ENCODE measurements at regions not wholly inside any gene's neighbourhood (a gene's known extent, or its start where the extent isn't known, plus 50 kb on each side); places are given as distances from the start of the nearest gene placed in this dataset.

DNA sequence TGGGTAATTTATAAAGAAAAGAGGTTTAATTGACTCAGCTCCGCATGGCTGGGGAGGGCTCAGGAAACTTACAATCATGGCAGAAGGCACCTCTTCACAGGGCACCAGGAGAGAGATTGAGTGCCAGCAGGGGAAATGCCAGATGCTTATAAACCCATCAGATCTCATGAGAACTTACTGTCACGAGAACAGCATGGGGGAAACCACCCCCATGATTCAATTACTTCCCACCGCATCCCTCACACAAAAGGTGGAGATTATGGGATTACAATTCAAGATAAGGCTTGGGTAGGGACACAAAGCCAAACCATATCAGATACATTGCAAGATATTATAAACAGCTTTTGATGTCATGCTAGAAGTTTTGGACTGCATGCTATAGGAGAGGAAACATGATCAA, 204.3 kb downstream of the VEGFC start:
- no peak for DNase-seq
- TF ChIP-seq, protein P1, sequence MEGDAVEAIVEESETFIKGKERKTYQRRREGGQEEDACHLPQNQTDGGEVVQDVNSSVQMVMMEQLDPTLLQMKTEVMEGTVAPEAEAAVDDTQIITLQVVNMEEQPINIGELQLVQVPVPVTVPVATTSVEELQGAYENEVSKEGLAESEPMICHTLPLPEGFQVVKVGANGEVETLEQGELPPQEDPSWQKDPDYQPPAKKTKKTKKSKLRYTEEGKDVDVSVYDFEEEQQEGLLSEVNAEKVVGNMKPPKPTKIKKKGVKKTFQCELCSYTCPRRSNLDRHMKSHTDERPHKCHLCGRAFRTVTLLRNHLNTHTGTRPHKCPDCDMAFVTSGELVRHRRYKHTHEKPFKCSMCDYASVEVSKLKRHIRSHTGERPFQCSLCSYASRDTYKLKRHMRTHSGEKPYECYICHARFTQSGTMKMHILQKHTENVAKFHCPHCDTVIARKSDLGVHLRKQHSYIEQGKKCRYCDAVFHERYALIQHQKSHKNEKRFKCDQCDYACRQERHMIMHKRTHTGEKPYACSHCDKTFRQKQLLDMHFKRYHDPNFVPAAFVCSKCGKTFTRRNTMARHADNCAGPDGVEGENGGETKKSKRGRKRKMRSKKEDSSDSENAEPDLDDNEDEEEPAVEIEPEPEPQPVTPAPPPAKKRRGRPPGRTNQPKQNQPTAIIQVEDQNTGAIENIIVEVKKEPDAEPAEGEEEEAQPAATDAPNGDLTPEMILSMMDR (IDR thresholded peaks at IDR 0.05): no peak
- no peak for TF ChIP-seq POLR2A (IDR thresholded peaks at IDR 0.05)
- Histone ChIP-seq H3K4me3 (no peak overlapping the region), H3K9me3 (no peaks in the 10 kb centered on the region), H3K27ac (no peak overlapping the region), H3K27me3 (no peaks in the 10 kb centered on the region), H3K36me3 (no peaks in the 10 kb centered on the region), H3K4me1 (no peaks in the 10 kb centered on the region)

DNA sequence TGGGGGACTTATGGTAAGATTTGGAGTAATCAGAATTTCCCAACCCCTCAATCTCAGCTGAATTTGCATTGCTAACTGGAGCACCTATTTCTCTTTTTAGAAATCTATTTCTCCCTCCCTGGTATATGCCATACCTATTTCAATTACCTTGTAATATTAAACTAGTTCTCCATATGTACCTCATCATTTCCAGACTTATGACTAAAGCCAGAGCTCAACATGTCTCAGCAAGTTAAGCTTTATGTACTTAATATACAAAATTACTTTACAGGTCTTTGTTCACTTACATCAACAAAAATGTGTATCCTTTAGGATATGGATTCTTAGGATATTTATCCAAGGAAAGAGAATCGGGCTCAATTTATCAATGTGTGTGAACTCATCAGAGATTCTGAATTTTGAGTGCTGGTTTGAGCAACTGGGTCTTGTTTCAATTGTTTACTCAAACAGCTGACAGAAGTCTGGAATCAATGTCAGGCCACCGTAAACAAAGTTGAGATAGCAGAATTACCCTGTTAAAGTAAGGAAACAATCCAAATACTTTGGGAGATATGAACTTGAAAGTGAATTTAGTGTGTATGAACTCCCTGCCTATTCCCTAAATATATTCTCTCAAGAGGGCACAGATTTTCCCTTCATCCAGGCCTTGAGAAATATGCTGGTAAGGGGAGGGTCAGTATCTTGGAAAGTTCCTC, 199.6 kb downstream of the VEGFC start:
- Histone ChIP-seq H3K4me1 (no peaks in the 10 kb centered on the region), H3K4me3 (no peak overlapping the region), H3K27ac (no peak overlapping the region), H3K9me3 (no peaks in the 10 kb centered on the region), H3K36me3 (no peaks in the 10 kb centered on the region), H3K27me3 (no peaks in the 10 kb centered on the region)
- no peak for DNase-seq
- TF ChIP-seq, protein P1 (IDR thresholded peaks at IDR 0.05): no peak
- TF ChIP-seq POLR2A (IDR thresholded peaks at IDR 0.05): no peak

DNA sequence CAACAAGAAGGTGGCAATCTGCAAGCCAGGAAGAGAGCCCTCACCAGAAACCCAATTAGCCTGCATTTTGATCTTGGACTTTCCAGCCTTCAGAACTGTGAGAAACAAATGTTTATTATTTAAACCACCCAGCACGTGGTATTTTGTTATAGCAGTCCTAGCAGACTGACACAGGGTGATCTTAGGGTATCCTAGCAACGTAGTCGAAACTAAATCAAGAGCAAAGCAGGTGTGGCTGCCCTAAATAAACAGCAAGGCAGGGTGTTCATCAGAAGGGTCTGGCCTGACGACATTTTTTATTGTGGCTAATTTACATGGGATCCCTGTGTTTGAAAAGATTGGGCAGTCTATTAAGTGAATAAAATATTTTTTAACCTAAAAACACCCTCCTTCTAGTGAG, 198.8 kb downstream of the VEGFC start:
- H3K9me3 ChIP-seq: no peaks in the 10 kb centered on the region
- H3K4me1 ChIP-seq: no peaks in the 10 kb centered on the region
- no peaks in the 10 kb centered on the region for H3K27me3 ChIP-seq
- TF ChIP-seq POLR2A (IDR thresholded peaks at IDR 0.05): no peak
- TF ChIP-seq, protein P1 (IDR thresholded peaks at IDR 0.05): no peak
- H3K27ac ChIP-seq: no peak overlapping the region
- H3K36me3 ChIP-seq: no peaks in the 10 kb centered on the region
- H3K4me3 ChIP-seq: no peak overlapping the region
- DNase-seq: no peak

DNA sequence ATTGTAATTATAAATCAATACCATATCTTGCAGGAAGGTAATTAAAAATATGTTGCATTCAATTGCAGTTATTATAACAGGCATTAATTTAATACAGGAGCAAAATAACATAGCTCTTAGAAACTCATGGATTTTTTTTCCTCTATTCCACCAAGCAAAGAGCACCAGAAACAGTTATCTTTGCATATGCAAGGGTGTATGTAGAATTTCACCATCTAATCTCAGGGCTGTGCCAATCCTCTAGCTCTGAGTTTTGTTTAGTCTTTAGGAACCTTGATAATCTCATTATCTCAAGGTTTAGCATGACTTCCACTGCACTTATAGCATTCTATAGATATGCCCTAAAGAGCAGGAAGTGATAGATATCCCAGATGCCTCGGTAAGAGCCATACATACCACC, 197.5 kb downstream of the VEGFC start:
- Histone ChIP-seq H3K9me3 (no peaks in the 10 kb centered on the region), H3K4me3 (no peak overlapping the region), H3K27me3 (no peaks in the 10 kb centered on the region), H3K4me1 (no peaks in the 10 kb centered on the region), H3K36me3 (no peaks in the 10 kb centered on the region), H3K27ac (no peak overlapping the region)
- DNase-seq: no peak
- TF ChIP-seq, protein P1 (IDR thresholded peaks at IDR 0.05): no peak
- TF ChIP-seq POLR2A (IDR thresholded peaks at IDR 0.05): no peak

DNA sequence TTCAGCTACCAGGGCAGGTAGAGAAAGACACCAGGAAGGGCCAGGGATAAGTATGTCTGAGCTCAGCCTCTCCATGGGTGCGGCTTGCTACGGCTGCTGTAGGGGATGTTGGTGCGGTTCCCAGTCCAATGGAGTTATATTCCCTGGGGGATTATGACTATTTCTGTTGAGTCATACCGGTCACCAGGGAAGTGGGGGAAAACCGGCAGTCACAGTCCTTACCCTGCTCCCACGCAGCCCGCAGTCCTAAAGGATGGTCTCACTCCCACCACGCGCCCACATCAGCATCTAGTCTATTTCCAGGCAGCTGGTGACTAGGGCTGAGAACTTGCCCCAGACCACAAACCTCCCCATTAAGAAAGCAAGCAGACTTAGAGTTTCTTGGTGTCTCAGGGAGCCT, 191.6 kb downstream of the VEGFC start:
- Histone ChIP-seq H3K36me3 (no peaks in the 10 kb centered on the region), H3K27ac (no peak overlapping the region), H3K27me3 (no peaks in the 10 kb centered on the region), H3K4me3 (no peak overlapping the region), H3K9me3 (no peaks in the 10 kb centered on the region), H3K4me1 (no peaks in the 10 kb centered on the region)
- no peak for TF ChIP-seq POLR2A (IDR thresholded peaks at IDR 0.05)
- TF ChIP-seq, protein P1 (IDR thresholded peaks at IDR 0.05): no peak
- no peak for DNase-seq

DNA sequence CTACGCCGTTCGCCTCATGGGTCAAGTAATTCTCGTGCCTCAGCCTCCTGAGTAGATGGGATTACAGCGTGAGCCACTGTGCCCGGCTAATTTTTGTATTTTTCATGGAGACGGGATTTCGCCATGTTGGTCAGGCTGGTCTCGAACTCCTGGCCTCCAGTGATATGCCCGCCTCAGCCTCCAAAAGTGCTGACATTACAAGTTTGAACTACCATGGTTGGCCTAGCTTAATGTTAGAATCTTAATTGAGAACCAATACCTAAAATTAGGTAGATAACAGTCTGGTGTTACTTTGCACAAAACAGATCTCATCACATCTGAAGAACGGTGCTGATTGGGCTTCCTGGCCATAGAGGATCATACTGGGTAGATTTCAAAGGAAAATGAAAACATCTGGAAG, 184.9 kb downstream of the VEGFC start:
- Histone ChIP-seq H3K36me3 (no peaks in the 10 kb centered on the region), H3K4me1 (no peaks in the 10 kb centered on the region), H3K27ac (no peak overlapping the region), H3K27me3 (no peaks in the 10 kb centered on the region), H3K9me3 (no peaks in the 10 kb centered on the region), H3K4me3 (no peak overlapping the region)
- TF ChIP-seq POLR2A (IDR thresholded peaks at IDR 0.05): no peak
- TF ChIP-seq, protein P1 (IDR thresholded peaks at IDR 0.05): no peak
- no peak for DNase-seq
